ENCODE measurements at regions not wholly inside any gene's neighbourhood (a gene's known extent, or its start where the extent isn't known, plus 50 kb on each side); places are given as distances from the start of the nearest gene placed in this dataset.

GRCh38 chr17:55572139-55572538 lies 60.9 kb upstream of the SMIM36 start:
- Histone ChIP-seq H3K4me2 (replicated peaks; ENCODE audit: low read depth, low read length, poor library complexity, severe bottlenecking) (no peak overlapping the region), H3K27me3 (replicated peaks in 1 of 4; ENCODE audit: control extremely low read depth in 1 of 4, control insufficient read depth in 3 of 4, insufficient read depth in 4 of 4, low read length in 3 of 4) (no peaks in the 10 kb centered on the region), H3K4me3 (ENCODE audit: control extremely low read depth in 1 of 5, extremely low read depth in 1 of 5, insufficient read depth in 1 of 5, low read depth in 2 of 5, low read length in 4 of 5) (no peak overlapping the region), H3K9me3 (ENCODE audit: control extremely low read depth in 1 of 3, control insufficient read depth in 2 of 3, insufficient read depth in 1 of 3, low read length in 2 of 3) (no peaks in the 10 kb centered on the region), H3K27ac (ENCODE audit: low read length in 2 of 2) (no peak overlapping the region), H4K20me1 (ENCODE audit: control insufficient read depth, insufficient read depth, low read length, poor library complexity, severe bottlenecking) (no peaks in the 10 kb centered on the region), H3K36me3 (replicated peaks in 1 of 2; ENCODE audit: control extremely low read depth in 1 of 2, control insufficient read depth in 1 of 2, extremely low read depth in 1 of 2, insufficient read depth in 2 of 2, low read length in 1 of 2) (no peaks in the 10 kb centered on the region), H2AFZ (ENCODE audit: insufficient read depth, low read depth, low read length, poor library complexity, severe bottlenecking) (no peak overlapping the region), H3K79me2 (ENCODE audit: control insufficient read depth, insufficient read depth, low read length) (no peaks in the 10 kb centered on the region), H3K9ac (ENCODE audit: low read length) (no peak overlapping the region), H3K4me1 (ENCODE audit: control insufficient read depth in 2 of 2, insufficient read depth in 2 of 2, low read length in 2 of 2) (peaks cover 13 to 18% of the 10 kb centered on the region in 2 donors)
- intact Hi-C loops (cut with micrococcal nuclease) = no loop called here
- Mint-ChIP-seq H3K4me3 (no peak overlapping the region), H3K27ac (no peak overlapping the region), H3K27me3 (no peaks in the 10 kb centered on the region), H3K4me1 (no peaks in the 10 kb centered on the region), H3K9me3 (ENCODE audit: insufficient read depth) (no peaks in the 10 kb centered on the region)
- POLR2A ChIA-PET = no interaction called here
- DNase-seq (no peak), ATAC-seq (ENCODE audit: low read depth) (no peak)
- WGBS (ENCODE audit: insufficient coverage) = no CpG with 5 or more reads among the region's 4 CpGs
- TF ChIP-seq EZH2 (IDR thresholded peaks at IDR 0.05; ENCODE audit: borderline replicate concordance, insufficient read depth, low read depth, low read length, poor library complexity, severe bottlenecking) (no peak), CTCF (IDR thresholded peaks at IDR 0.05) (no peak)
- CTCF ChIA-PET = interaction anchor here (0.9 to 1.2 kb wide), 2 partner anchors 30 to 59 kb away, joined by 3 to 5 read pairs; no protein-coding TSS in a partner anchor

GRCh38 chr17:55571095-55571494 lies 59.8 kb upstream of the SMIM36 start:
- Histone ChIP-seq H4K20me1 (ENCODE audit: control insufficient read depth, insufficient read depth, low read length, poor library complexity, severe bottlenecking) (no peaks in the 10 kb centered on the region), H3K4me3 (ENCODE audit: control extremely low read depth in 1 of 5, extremely low read depth in 1 of 5, insufficient read depth in 1 of 5, low read depth in 2 of 5, low read length in 4 of 5) (no peak overlapping the region), H3K9ac (ENCODE audit: low read length) (no peak overlapping the region), H3K79me2 (ENCODE audit: control insufficient read depth, insufficient read depth, low read length) (no peaks in the 10 kb centered on the region), H3K27me3 (replicated peaks in 1 of 4; ENCODE audit: control extremely low read depth in 1 of 4, control insufficient read depth in 3 of 4, insufficient read depth in 4 of 4, low read length in 3 of 4) (no peaks in the 10 kb centered on the region), H3K36me3 (replicated peaks in 1 of 2; ENCODE audit: control extremely low read depth in 1 of 2, control insufficient read depth in 1 of 2, extremely low read depth in 1 of 2, insufficient read depth in 2 of 2, low read length in 1 of 2) (no peaks in the 10 kb centered on the region), H3K4me2 (replicated peaks; ENCODE audit: low read depth, low read length, poor library complexity, severe bottlenecking) (no peak overlapping the region), H3K27ac (ENCODE audit: low read length in 2 of 2) (no peak overlapping the region), H2AFZ (ENCODE audit: insufficient read depth, low read depth, low read length, poor library complexity, severe bottlenecking) (no peak overlapping the region), H3K9me3 (ENCODE audit: control extremely low read depth in 1 of 3, control insufficient read depth in 2 of 3, insufficient read depth in 1 of 3, low read length in 2 of 3) (no peaks in the 10 kb centered on the region), H3K4me1 (ENCODE audit: control insufficient read depth in 2 of 2, insufficient read depth in 2 of 2, low read length in 2 of 2) (peaks cover 3 to 7% of the 10 kb centered on the region in 2 donors)
- no peaks in the 10 kb centered on the region for H3K4me1 Mint-ChIP-seq
- no CpG with 5 or more reads among the region's 2 CpGs for WGBS (ENCODE audit: insufficient coverage)
- no peaks in the 10 kb centered on the region for H3K9me3 Mint-ChIP-seq (ENCODE audit: insufficient read depth)
- no peaks in the 10 kb centered on the region for H3K27me3 Mint-ChIP-seq
- no peak for DNase-seq
- no peak overlapping the region for H3K4me3 Mint-ChIP-seq
- ChIA-PET POLR2A (no interaction called here), CTCF (interaction anchor here (1.2 kb wide), 1 partner anchor 31 kb away, joined by 5 read pairs; no protein-coding TSS in a partner anchor)
- ATAC-seq (ENCODE audit: low read depth) = no peak
- no peak for TF ChIP-seq CTCF (IDR thresholded peaks at IDR 0.05)
- no peak for TF ChIP-seq EZH2 (IDR thresholded peaks at IDR 0.05; ENCODE audit: borderline replicate concordance, insufficient read depth, low read depth, low read length, poor library complexity, severe bottlenecking)
- intact Hi-C loops (cut with micrococcal nuclease) = no loop called here
- H3K27ac Mint-ChIP-seq = no peak overlapping the region
